Neuronal stem cell (in vitro differentiated cells): ENCODE measurements at regions not wholly inside any gene's neighbourhood (a gene's known extent, or its start where the extent isn't known, plus 50 kb on each side); places are given as distances from the start of the nearest gene placed in this dataset.
A peak's percentile ranks its signal among the peaks of the same experiment; 100 is the strongest.

Experiments
- DNase-seq: peaks from one replicate; pipeline ENCODE4 v3.0.0-alpha.2; 2013; ENCODE audit warnings: low spot score
- H2AFZ ChIP-seq: one replicate; pipeline ENCODE4 v1.6.1; 2013; ENCODE audit warnings: mild to moderate bottlenecking, low read length, inconsistent platforms
- H2AK5ac ChIP-seq: 2 replicates; pipeline ENCODE4 v1.6.1; 2013; ENCODE audit warnings: low read depth, mild to moderate bottlenecking, inconsistent platforms, low read length, moderate library complexity, mixed read lengths
- H2BK120ac ChIP-seq: 2 replicates; pipeline ENCODE4 v1.6.1; 2013; ENCODE audit warnings: low read depth, mild to moderate bottlenecking, inconsistent platforms, low read length, moderate library complexity, mixed read lengths
- H2BK12ac ChIP-seq: one replicate; pipeline ENCODE4 v1.6.1; 2013; ENCODE audit warnings: low read length, inconsistent platforms
- H2BK15ac ChIP-seq: 2 replicates; pipeline ENCODE4 v1.6.1; 2013; ENCODE audit warnings: mild to moderate bottlenecking, low read length, inconsistent platforms, mixed read lengths
- H2BK5ac ChIP-seq: one replicate; pipeline ENCODE4 v1.6.1; 2013; ENCODE audit warnings: inconsistent platforms, mild to moderate bottlenecking, low read length, moderate library complexity
- H3K14ac ChIP-seq: one replicate; pipeline ENCODE4 v1.6.1; 2013; ENCODE audit warnings: low read length, inconsistent platforms
- H3K18ac ChIP-seq: 2 replicates; pipeline ENCODE4 v1.6.1; 2013; ENCODE audit warnings: low read length, inconsistent platforms
- H3K23ac ChIP-seq: 2 replicates; pipeline ENCODE4 v1.6.1; 2013; ENCODE audit warnings: low read depth, mild to moderate bottlenecking, mixed read lengths, low read length, inconsistent platforms; ENCODE audit not compliant: poor library complexity
- H3K27ac ChIP-seq: replicated peaks from 3 replicates; pipeline ENCODE4 v1.5.1; 2013; ENCODE audit warnings: low read length, inconsistent platforms
- H3K27me3 ChIP-seq, 3 experiments: 2 replicates each; pipeline ENCODE4 v1.6.1; 2013; ENCODE audit warnings: low read length in 3 of 3, mild to moderate bottlenecking in 2 of 3, inconsistent platforms in 1 of 3, low read depth in 1 of 3, mixed read lengths in 1 of 3, moderate library complexity in 1 of 3; ENCODE audit not compliant: control insufficient read depth in 3 of 3, insufficient read depth in 3 of 3
- H3K36me3 ChIP-seq, 2 donors: replicated peaks in 1 of 2; 2 replicates each; pipeline ENCODE4 v1.6.1; 2013; ENCODE audit warnings: low read length in 2 of 2; ENCODE audit not compliant: control insufficient read depth in 2 of 2, insufficient read depth in 2 of 2
- H3K4ac ChIP-seq: 2 replicates; pipeline ENCODE4 v1.6.1; 2013; ENCODE audit warnings: inconsistent platforms, mild to moderate bottlenecking, low read length, moderate library complexity
- H3K4me1 ChIP-seq, 2 donors: 1 replicate in 1 of 2; 2 replicates in 1 of 2; pipeline ENCODE4 v1.6.1; 2013; ENCODE audit warnings: low read length in 2 of 2, low read depth in 1 of 2; ENCODE audit not compliant: control insufficient read depth in 2 of 2, insufficient read depth in 1 of 2
- H3K4me2 ChIP-seq: one replicate; pipeline ENCODE4 v1.6.1; 2013; ENCODE audit warnings: mild to moderate bottlenecking, low read length, inconsistent platforms; ENCODE audit not compliant: insufficient read depth, poor library complexity, severe bottlenecking
- H3K4me3 ChIP-seq, 2 donors: 2 replicates each; pipeline ENCODE4 v1.5.1; 2013; ENCODE audit warnings: low read length in 2 of 2, mild to moderate bottlenecking in 2 of 2, inconsistent platforms in 1 of 2, moderate library complexity in 1 of 2
- H3K79me1 ChIP-seq: one replicate; pipeline ENCODE4 v1.6.1; 2013; ENCODE audit warnings: low read depth, mild to moderate bottlenecking, inconsistent platforms, low read length, moderate library complexity
- H3K9ac ChIP-seq: one replicate; pipeline ENCODE4 v1.6.1; 2013; ENCODE audit warnings: mild to moderate bottlenecking, low read depth, low read length, inconsistent platforms; ENCODE audit not compliant: poor library complexity
- H3K9me3 ChIP-seq, 2 donors: replicated peaks in 1 of 2; 2 replicates each; pipeline versions ENCODE3 to v1.6.1; 2013; ENCODE audit warnings: low read length in 2 of 2, mild to moderate bottlenecking in 2 of 2, inconsistent platforms in 1 of 2, low read depth in 1 of 2, mixed read lengths in 1 of 2, moderate library complexity in 1 of 2; ENCODE audit not compliant: control insufficient read depth in 2 of 2, insufficient read depth in 1 of 2
- H4K8ac ChIP-seq: one replicate; pipeline ENCODE4 v1.6.1; 2013; ENCODE audit warnings: low read depth, mild to moderate bottlenecking, inconsistent platforms, low read length, moderate library complexity
- H4K91ac ChIP-seq: one replicate; pipeline ENCODE4 v1.6.1; 2013; ENCODE audit warnings: low read length, low read depth, mild to moderate bottlenecking, inconsistent platforms; ENCODE audit not compliant: poor library complexity
- WGBS, 2 donors: extraction: QIAGEN DNeasy Blood & Tissue Kit; methylation state at CpG; one replicate each; pipeline ENCODE4 v1.1.7; 2013; ENCODE audit warnings: missing lambda C conversion rate in 2 of 2, mixed read lengths in 1 of 2; ENCODE audit not compliant: insufficient read length in 2 of 2, insufficient replicate concordance in 1 of 2; ENCODE audit errors: extremely low coverage in 2 of 2; 5-methylcytosine and 5-hydroxymethylcytosine counted together

DNA sequence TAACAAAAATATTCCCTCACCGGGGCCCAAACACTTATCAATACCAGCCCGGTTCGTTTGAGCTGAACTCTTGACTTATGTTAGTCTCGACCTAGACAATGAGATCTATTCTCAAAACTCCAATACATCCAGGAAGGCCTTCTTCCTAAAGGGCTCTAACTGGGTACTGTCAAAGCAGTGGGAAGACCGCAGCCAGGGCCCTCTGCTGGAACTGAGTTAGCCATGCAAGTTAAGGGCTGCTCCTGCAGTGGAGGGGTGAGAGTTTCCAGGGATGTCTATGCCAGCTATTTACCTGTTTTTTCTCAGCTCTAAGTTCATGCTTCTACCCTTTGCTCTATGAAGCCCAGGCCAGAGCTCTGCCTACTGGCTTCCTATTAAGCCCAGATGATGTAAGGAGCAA lies 348.8 kb downstream of the GXYLT1 start:
- H3K23ac ChIP-seq = no peak overlapping the region
- H2BK15ac ChIP-seq = no peak overlapping the region
- peaks cover 2 to 7% of the 10 kb centered on the region in 2 donors for H3K9me3 ChIP-seq
- WGBS, 2 donors = no CpG with 5 or more reads among the region's 5 CpGs
- H3K18ac ChIP-seq = no peak overlapping the region
- no peak overlapping the region for H2BK120ac ChIP-seq
- no peak overlapping the region for H2AK5ac ChIP-seq
- H4K8ac ChIP-seq = no peak overlapping the region
- no peaks in the 10 kb centered on the region for H3K27me3 ChIP-seq
- no peak overlapping the region for H3K4me2 ChIP-seq
- DNase-seq = no peak
- H2BK5ac ChIP-seq = no peak overlapping the region
- H3K79me1 ChIP-seq = no peaks in the 10 kb centered on the region
- H3K36me3 ChIP-seq = no peaks in the 10 kb centered on the region
- no peak overlapping the region for H4K91ac ChIP-seq
- H3K4me3 ChIP-seq = no peak overlapping the region
- no peak overlapping the region for H2BK12ac ChIP-seq
- peaks cover 0 to 4% of the 10 kb centered on the region in 2 donors for H3K4me1 ChIP-seq
- no peak overlapping the region for H3K14ac ChIP-seq
- no peak overlapping the region for H3K4ac ChIP-seq
- H3K9ac ChIP-seq = no peak overlapping the region
- H2AFZ ChIP-seq = no peak overlapping the region
- no peak overlapping the region for H3K27ac ChIP-seq

DNA sequence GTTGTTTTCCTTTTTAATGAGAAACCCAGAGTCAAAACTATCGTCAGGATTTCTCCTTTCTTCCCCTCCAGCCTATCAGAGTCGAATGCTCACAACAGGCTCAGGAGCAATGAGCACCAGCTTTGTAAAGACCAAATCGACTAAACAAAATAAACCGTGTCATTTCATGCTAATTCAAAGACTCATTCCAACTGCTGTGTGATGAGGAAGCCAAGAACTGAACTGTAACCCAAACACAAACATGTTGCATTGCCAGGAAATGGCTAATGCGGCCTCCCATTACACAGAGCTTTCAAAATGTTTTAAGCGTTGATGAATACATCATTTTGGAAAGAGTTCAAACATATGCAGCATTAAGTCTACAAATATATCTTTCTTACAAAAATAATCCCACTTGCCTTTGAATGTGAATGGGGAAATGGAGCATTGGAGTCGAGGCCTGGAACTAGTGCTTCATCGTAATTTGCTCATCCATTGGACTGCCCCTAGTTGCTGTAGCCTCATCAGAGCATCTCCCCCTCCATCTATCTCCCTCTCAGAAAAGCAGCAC lies 349.5 kb downstream of the GXYLT1 start:
- peaks cover 0 to 4% of the 10 kb centered on the region in 2 donors for H3K4me1 ChIP-seq

DNA sequence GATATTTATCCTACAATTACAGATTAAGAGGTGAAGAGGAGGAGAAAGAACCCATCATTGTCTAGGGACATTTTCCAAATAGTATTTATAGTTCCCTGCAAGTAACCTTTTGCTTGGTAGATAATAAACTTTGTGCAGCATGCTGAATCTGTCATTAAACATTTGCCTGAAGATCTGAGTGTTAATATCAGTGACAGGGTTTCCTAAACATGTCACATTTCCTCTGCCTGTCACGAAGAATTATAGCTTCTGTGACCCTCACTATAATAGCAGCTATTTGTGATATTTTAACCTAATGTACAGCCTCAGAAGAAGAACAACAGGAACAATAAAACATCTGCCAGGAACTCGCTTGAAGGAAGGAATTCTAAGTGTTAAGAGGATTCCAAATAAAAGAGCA lies 350.3 kb downstream of the GXYLT1 start:
- Histone ChIP-seq H3K4me1 (peaks cover 0 to 4% of the 10 kb centered on the region in 2 donors), H3K4ac (no peak overlapping the region), H2BK5ac (no peak overlapping the region), H2BK15ac (no peak overlapping the region), H3K4me2 (no peak overlapping the region), H3K27me3 (no peaks in the 10 kb centered on the region), H3K9ac (no peak overlapping the region), H2BK120ac (no peak overlapping the region), H2AK5ac (no peak overlapping the region), H4K91ac (no peak overlapping the region), H3K27ac (no peak overlapping the region), H3K23ac (no peak overlapping the region), H3K79me1 (no peaks in the 10 kb centered on the region), H3K14ac (no peak overlapping the region), H3K36me3 (peaks cover 0 to 2% of the 10 kb centered on the region in 2 donors), H3K9me3 (peaks cover 2 to 10% of the 10 kb centered on the region in 2 donors), H2AFZ (no peak overlapping the region), H3K4me3 (no peak overlapping the region), H4K8ac (no peak overlapping the region), H3K18ac (no peak overlapping the region), H2BK12ac (no peak overlapping the region)
- no peak for DNase-seq
- whole genome bisulfite sequencing, 2 donors = no CpG with 5 or more reads among the region's 2 CpGs

More for the DNA sequence above, 349.5 kb downstream of the GXYLT1 start:
- Histone ChIP-seq H2BK15ac (no peak overlapping the region), H3K4me2 (no peak overlapping the region), H3K14ac (no peak overlapping the region), H3K4me3 (no peak overlapping the region), H3K23ac (no peak overlapping the region), H3K79me1 (no peaks in the 10 kb centered on the region), H2BK120ac (no peak overlapping the region), H3K27ac (no peak overlapping the region), H2AFZ (peak overlapping the region; percentile 21), H4K91ac (no peak overlapping the region), H3K27me3 (no peaks in the 10 kb centered on the region), H2AK5ac (no peak overlapping the region), H3K9me3 (peaks cover 2 to 10% of the 10 kb centered on the region in 2 donors), H2BK5ac (no peak overlapping the region), H4K8ac (no peak overlapping the region), H3K36me3 (no peaks in the 10 kb centered on the region), H3K18ac (no peak overlapping the region), H2BK12ac (no peak overlapping the region), H3K4ac (no peak overlapping the region), H3K9ac (no peak overlapping the region)
- WGBS, 2 donors = no CpG with 5 or more reads among the region's 8 CpGs
- no peak for DNase-seq

DNA sequence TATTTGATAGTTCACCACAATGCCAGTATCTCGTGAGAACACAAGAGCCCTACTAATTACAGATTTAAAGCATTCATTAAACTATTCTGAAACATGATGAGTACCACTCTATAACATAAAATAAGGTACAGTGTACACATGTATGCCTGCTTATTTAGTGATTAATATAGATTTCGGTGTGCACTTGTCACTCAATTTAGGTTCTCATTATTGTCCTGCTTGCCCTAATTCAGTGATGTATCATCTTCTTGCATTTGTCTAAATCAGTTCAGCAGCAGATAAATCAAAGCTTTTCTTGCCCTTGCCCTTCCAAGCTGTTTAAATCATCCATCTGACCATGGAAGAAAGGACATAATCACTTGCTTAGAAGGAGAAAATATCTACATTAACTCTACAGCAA lies 359.7 kb downstream of the GXYLT1 start:
- Histone ChIP-seq H3K18ac (no peak overlapping the region), H2BK120ac (no peak overlapping the region), H2BK15ac (no peak overlapping the region), H4K8ac (no peak overlapping the region), H2AFZ (no peak overlapping the region), H3K27me3 (no peaks in the 10 kb centered on the region), H3K9me3 (no peaks in the 10 kb centered on the region), H3K9ac (no peak overlapping the region), H2BK12ac (no peak overlapping the region), H2BK5ac (no peak overlapping the region), H3K4ac (no peak overlapping the region), H3K4me2 (no peak overlapping the region), H3K4me1 (no peaks in the 10 kb centered on the region), H2AK5ac (no peak overlapping the region), H3K14ac (no peak overlapping the region), H3K27ac (no peak overlapping the region), H3K4me3 (no peak overlapping the region), H3K79me1 (no peaks in the 10 kb centered on the region), H3K36me3 (peaks cover 0 to 2% of the 10 kb centered on the region in 2 donors), H3K23ac (no peak overlapping the region), H4K91ac (no peak overlapping the region)
- no peak for DNase-seq
- no CpG with 5 or more reads among the region's 2 CpGs for WGBS, 2 donors
